ENCODE measurements at regions not wholly inside any gene's neighbourhood (a gene's known extent, or its start where the extent isn't known, plus 50 kb on each side); places are given as distances from the start of the nearest gene placed in this dataset.

DNA sequence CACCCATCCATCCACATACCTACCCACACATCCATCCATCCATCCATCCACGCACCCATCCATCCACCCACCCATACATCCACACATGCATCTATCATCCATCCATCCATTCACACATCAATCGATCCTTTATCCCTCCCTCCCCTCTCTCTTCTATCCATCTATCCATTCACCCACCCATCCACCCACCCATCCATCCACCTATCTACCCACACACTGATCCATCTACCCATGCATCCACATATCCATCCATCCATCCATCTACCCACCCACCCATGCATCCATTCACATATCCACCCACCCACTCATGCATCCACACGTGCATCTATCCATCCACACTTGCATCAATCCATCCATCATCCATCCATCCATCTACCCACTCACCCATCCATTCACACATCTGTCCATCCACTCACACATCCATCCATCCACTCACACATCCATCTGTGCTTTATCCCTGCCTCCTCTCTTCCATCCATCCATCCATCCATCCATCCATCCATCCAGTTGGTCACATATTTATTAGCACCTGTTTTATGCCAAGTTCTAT is 366.1 kb downstream of the CTTN start:
- H3K36me3 ChIP-seq (ENCODE audit: control insufficient read depth in 2 of 2, insufficient read depth in 2 of 2, low read length in 1 of 2), result no peaks in the 10 kb centered on the region
- 83 to 86% methylated on average over 3 of the region's 3 CpGs for WGBS, 2 donors
- H3K27me3 ChIP-seq (ENCODE audit: control insufficient read depth in 1 of 2, insufficient read depth in 2 of 2, low read length in 2 of 2), result no peaks in the 10 kb centered on the region
- no peak overlapping the region for H3K4me3 ChIP-seq (ENCODE audit: low read depth in 1 of 2, low read length in 2 of 2)
- peaks cover 0 to 5% of the 10 kb centered on the region in 2 donors for H3K9me3 ChIP-seq (ENCODE audit: control insufficient read depth in 2 of 2, insufficient read depth in 1 of 2, low read depth in 1 of 2, low read length in 1 of 2)
- H3K27ac ChIP-seq (ENCODE audit: low read depth in 2 of 2, low read length in 1 of 2), result no peak overlapping the region
- peaks cover 0 to 3% of the 10 kb centered on the region in 2 donors for H3K4me1 ChIP-seq (ENCODE audit: control insufficient read depth in 2 of 2, insufficient read depth in 2 of 2, low read length in 1 of 2)

DNA sequence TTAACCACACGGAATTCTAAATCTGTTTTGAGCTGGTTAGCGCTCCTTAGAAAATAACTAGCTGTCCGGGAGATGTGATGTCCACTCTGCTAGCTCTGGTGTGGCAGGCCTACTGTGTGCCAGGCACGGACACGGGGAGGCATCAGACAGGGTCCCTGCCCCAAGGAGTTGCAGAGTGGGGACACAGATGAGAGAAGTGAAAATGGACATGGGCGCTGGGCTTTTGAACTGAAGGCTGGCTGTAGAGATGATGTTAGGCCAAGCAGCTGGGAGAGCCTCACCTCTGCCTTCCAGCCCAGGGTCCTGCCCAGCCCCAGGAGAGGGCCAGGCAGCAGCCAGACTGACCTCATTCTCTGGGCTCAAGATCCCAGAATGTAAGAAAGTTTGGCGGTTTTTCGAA is 368.6 kb downstream of the CTTN start:
- Histone ChIP-seq H3K27ac (ENCODE audit: low read depth in 2 of 2, low read length in 1 of 2) (no peak overlapping the region), H3K9me3 (ENCODE audit: control insufficient read depth in 2 of 2, insufficient read depth in 1 of 2, low read depth in 1 of 2, low read length in 1 of 2) (no peaks in the 10 kb centered on the region), H3K4me1 (ENCODE audit: control insufficient read depth in 2 of 2, insufficient read depth in 2 of 2, low read length in 1 of 2) (no peaks in the 10 kb centered on the region), H3K27me3 (ENCODE audit: control insufficient read depth in 1 of 2, insufficient read depth in 2 of 2, low read length in 2 of 2) (no peaks in the 10 kb centered on the region), H3K36me3 (ENCODE audit: control insufficient read depth in 2 of 2, insufficient read depth in 2 of 2, low read length in 1 of 2) (no peaks in the 10 kb centered on the region), H3K4me3 (ENCODE audit: low read depth in 1 of 2, low read length in 2 of 2) (no peak overlapping the region)
- WGBS, 2 donors, result 93 to 95% methylated on average over 8 of the region's 8 CpGs

GRCh38 chr11:70768346-70769095 is 370.2 kb downstream of the CTTN start:
- no peaks in the 10 kb centered on the region for H3K9me3 ChIP-seq (ENCODE audit: control insufficient read depth in 2 of 2, insufficient read depth in 1 of 2, low read depth in 1 of 2, low read length in 1 of 2)
- H3K36me3 ChIP-seq (ENCODE audit: control insufficient read depth in 2 of 2, insufficient read depth in 2 of 2, low read length in 1 of 2), result no peaks in the 10 kb centered on the region
- no peak overlapping the region for H3K4me3 ChIP-seq (ENCODE audit: low read depth in 1 of 2, low read length in 2 of 2)
- H3K27me3 ChIP-seq (ENCODE audit: control insufficient read depth in 1 of 2, insufficient read depth in 2 of 2, low read length in 2 of 2), result no peaks in the 10 kb centered on the region
- no peak overlapping the region for H3K27ac ChIP-seq (ENCODE audit: low read depth in 2 of 2, low read length in 1 of 2)
- no peaks in the 10 kb centered on the region for H3K4me1 ChIP-seq (ENCODE audit: control insufficient read depth in 2 of 2, insufficient read depth in 2 of 2, low read length in 1 of 2)
- WGBS, 2 donors, result 91 to 96% methylated on average over 10 of the region's 10 CpGs

GRCh38 chr11:70769106-70769505 is 370.8 kb downstream of the CTTN start:
- WGBS, 2 donors, result 75 to 82% methylated on average over 14 of the region's 14 CpGs
- H3K4me1 ChIP-seq (ENCODE audit: control insufficient read depth in 2 of 2, insufficient read depth in 2 of 2, low read length in 1 of 2), result no peaks in the 10 kb centered on the region
- no peak overlapping the region for H3K27ac ChIP-seq (ENCODE audit: low read depth in 2 of 2, low read length in 1 of 2)
- H3K9me3 ChIP-seq (ENCODE audit: control insufficient read depth in 2 of 2, insufficient read depth in 1 of 2, low read depth in 1 of 2, low read length in 1 of 2), result no peaks in the 10 kb centered on the region
- no peaks in the 10 kb centered on the region for H3K36me3 ChIP-seq (ENCODE audit: control insufficient read depth in 2 of 2, insufficient read depth in 2 of 2, low read length in 1 of 2)
- no peaks in the 10 kb centered on the region for H3K27me3 ChIP-seq (ENCODE audit: control insufficient read depth in 1 of 2, insufficient read depth in 2 of 2, low read length in 2 of 2)
- H3K4me3 ChIP-seq (ENCODE audit: low read depth in 1 of 2, low read length in 2 of 2), result no peak overlapping the region

DNA sequence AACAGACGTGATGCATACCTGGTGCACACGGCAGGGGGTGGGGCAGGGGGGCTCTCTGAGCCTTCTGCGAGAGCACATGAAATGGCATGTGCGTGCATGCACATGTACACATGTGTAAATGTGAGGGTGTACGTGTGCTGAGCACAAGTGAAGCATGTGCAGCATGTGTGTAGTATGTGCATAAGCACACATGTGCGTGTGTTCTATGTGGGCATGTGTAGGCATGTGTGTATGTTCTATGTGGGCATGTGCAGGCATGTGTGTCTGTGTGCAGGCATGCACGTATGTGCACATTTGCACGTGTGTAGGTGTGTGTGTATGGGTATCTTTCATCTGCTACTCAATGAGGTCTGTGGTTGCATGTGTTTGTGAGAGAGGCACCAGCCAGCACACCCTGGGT is 371.2 kb downstream of the CTTN start:
- Histone ChIP-seq H3K4me3 (ENCODE audit: low read depth in 1 of 2, low read length in 2 of 2) (no peak overlapping the region), H3K27ac (ENCODE audit: low read depth in 2 of 2, low read length in 1 of 2) (no peak overlapping the region), H3K4me1 (ENCODE audit: control insufficient read depth in 2 of 2, insufficient read depth in 2 of 2, low read length in 1 of 2) (no peaks in the 10 kb centered on the region), H3K9me3 (ENCODE audit: control insufficient read depth in 2 of 2, insufficient read depth in 1 of 2, low read depth in 1 of 2, low read length in 1 of 2) (no peaks in the 10 kb centered on the region), H3K27me3 (ENCODE audit: control insufficient read depth in 1 of 2, insufficient read depth in 2 of 2, low read length in 2 of 2) (no peaks in the 10 kb centered on the region), H3K36me3 (ENCODE audit: control insufficient read depth in 2 of 2, insufficient read depth in 2 of 2, low read length in 1 of 2) (no peaks in the 10 kb centered on the region)
- 79 to 84% methylated on average over 8 of the region's 8 CpGs for WGBS, 2 donors

- H3K9me3 ChIP-seq (ENCODE audit: control insufficient read depth in 2 of 2, insufficient read depth in 1 of 2, low read depth in 1 of 2, low read length in 1 of 2), result no peaks in the 10 kb centered on the region
- H3K27ac ChIP-seq (ENCODE audit: low read depth in 2 of 2, low read length in 1 of 2), result no peak overlapping the region
- no peaks in the 10 kb centered on the region for H3K4me1 ChIP-seq (ENCODE audit: control insufficient read depth in 2 of 2, insufficient read depth in 2 of 2, low read length in 1 of 2)
- H3K4me3 ChIP-seq (ENCODE audit: low read depth in 1 of 2, low read length in 2 of 2), result no peak overlapping the region
- no peaks in the 10 kb centered on the region for H3K36me3 ChIP-seq (ENCODE audit: control insufficient read depth in 2 of 2, insufficient read depth in 2 of 2, low read length in 1 of 2)
- WGBS, 2 donors, result 61 to 76% methylated on average over 18 of the region's 18 CpGs
- H3K27me3 ChIP-seq (ENCODE audit: control insufficient read depth in 1 of 2, insufficient read depth in 2 of 2, low read length in 2 of 2), result no peaks in the 10 kb centered on the region
These were observed 373.0 kb downstream of the CTTN start for GRCh38 chr11:70771099-70771885.

- H3K9me3 ChIP-seq (ENCODE audit: control insufficient read depth in 2 of 2, insufficient read depth in 1 of 2, low read depth in 1 of 2, low read length in 1 of 2), result no peaks in the 10 kb centered on the region
- no peaks in the 10 kb centered on the region for H3K27me3 ChIP-seq (ENCODE audit: control insufficient read depth in 1 of 2, insufficient read depth in 2 of 2, low read length in 2 of 2)
- no peak overlapping the region for H3K27ac ChIP-seq (ENCODE audit: low read depth in 2 of 2, low read length in 1 of 2)
- 89 to 91% methylated on average over 8 of the region's 8 CpGs for WGBS, 2 donors
- no peak overlapping the region for H3K4me3 ChIP-seq (ENCODE audit: low read depth in 1 of 2, low read length in 2 of 2)
- H3K4me1 ChIP-seq (ENCODE audit: control insufficient read depth in 2 of 2, insufficient read depth in 2 of 2, low read length in 1 of 2), result no peaks in the 10 kb centered on the region
- H3K36me3 ChIP-seq (ENCODE audit: control insufficient read depth in 2 of 2, insufficient read depth in 2 of 2, low read length in 1 of 2), result no peaks in the 10 kb centered on the region
These were observed 374.6 kb downstream of the CTTN start for GRCh38 chr11:70772950-70773349.

DNA sequence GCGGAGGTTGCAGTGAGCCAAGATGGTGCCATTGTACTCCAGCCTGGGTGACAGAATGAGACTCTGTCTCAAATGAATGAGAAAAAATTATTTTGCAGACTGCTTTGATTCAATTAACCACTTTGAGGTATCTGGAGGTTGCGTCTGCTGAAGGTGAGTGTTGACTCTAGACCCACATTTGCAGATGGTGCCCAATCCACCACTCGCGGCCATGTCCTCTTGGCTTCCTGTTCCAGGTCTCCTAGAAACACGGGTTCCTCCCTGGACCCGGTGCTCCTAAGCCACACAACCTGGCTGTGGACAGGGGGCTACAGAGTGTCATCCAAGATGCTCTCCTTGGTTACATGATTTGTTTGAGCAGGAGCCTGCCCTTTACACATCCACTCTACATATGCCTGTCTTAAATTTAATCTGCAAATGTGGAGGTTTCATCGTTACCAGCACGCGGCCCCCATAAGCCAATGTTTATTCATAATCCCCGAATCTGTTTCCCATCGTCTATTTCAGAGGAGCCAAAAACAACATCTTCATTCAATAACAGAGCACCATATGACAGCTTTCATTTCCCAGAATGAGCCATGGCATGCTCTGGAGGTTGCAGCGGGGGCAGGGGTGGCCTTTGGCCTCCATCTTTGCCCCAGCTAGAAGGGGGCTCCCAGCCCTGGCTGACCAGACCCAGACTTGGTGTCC is 377.2 kb downstream of the CTTN start:
- Histone ChIP-seq H3K9me3 (ENCODE audit: control insufficient read depth in 2 of 2, insufficient read depth in 1 of 2, low read depth in 1 of 2, low read length in 1 of 2) (no peaks in the 10 kb centered on the region), H3K4me1 (ENCODE audit: control insufficient read depth in 2 of 2, insufficient read depth in 2 of 2, low read length in 1 of 2) (no peaks in the 10 kb centered on the region), H3K27me3 (ENCODE audit: control insufficient read depth in 1 of 2, insufficient read depth in 2 of 2, low read length in 2 of 2) (no peaks in the 10 kb centered on the region), H3K36me3 (ENCODE audit: control insufficient read depth in 2 of 2, insufficient read depth in 2 of 2, low read length in 1 of 2) (no peaks in the 10 kb centered on the region), H3K27ac (ENCODE audit: low read depth in 2 of 2, low read length in 1 of 2) (no peak overlapping the region), H3K4me3 (ENCODE audit: low read depth in 1 of 2, low read length in 2 of 2) (no peak overlapping the region)
- 81 to 86% methylated on average over 12 of the region's 12 CpGs for WGBS, 2 donors

- H3K9me3 ChIP-seq (ENCODE audit: control insufficient read depth in 2 of 2, insufficient read depth in 1 of 2, low read depth in 1 of 2, low read length in 1 of 2), result no peaks in the 10 kb centered on the region
- H3K27ac ChIP-seq (ENCODE audit: low read depth in 2 of 2, low read length in 1 of 2), result no peak overlapping the region
- no peak overlapping the region for H3K4me3 ChIP-seq (ENCODE audit: low read depth in 1 of 2, low read length in 2 of 2)
- no peaks in the 10 kb centered on the region for H3K4me1 ChIP-seq (ENCODE audit: control insufficient read depth in 2 of 2, insufficient read depth in 2 of 2, low read length in 1 of 2)
- no peaks in the 10 kb centered on the region for H3K36me3 ChIP-seq (ENCODE audit: control insufficient read depth in 2 of 2, insufficient read depth in 2 of 2, low read length in 1 of 2)
- H3K27me3 ChIP-seq (ENCODE audit: control insufficient read depth in 1 of 2, insufficient read depth in 2 of 2, low read length in 2 of 2), result no peaks in the 10 kb centered on the region
These were observed 378.7 kb downstream of the CTTN start for GRCh38 chr11:70776914-70777532.

Data from esophagus (tissue), 2 donors.